H9 (cell line): ENCODE measurements at regions not wholly inside any gene's neighbourhood (a gene's known extent, or its start where the extent isn't known, plus 50 kb on each side); places are given as distances from the start of the nearest gene placed in this dataset.

Source experiments
- DNase-seq: peaks from one replicate; pipeline ENCODE4 v3.0.0-alpha.2; 2017
- H2AFZ ChIP-seq: one replicate; pipeline ENCODE4 v1.6.1; 2013; ENCODE audit warnings: mild to moderate bottlenecking, low read length, control low read depth, moderate library complexity
- H2AK5ac ChIP-seq: 2 replicates; pipeline ENCODE4 v1.6.1; 2013; ENCODE audit warnings: low read length, control low read depth, mixed read lengths; ENCODE audit not compliant: insufficient read length
- H2BK120ac ChIP-seq: one replicate; pipeline ENCODE4 v1.6.1; 2013; ENCODE audit warnings: low read depth, mild to moderate bottlenecking, low read length, control low read depth, inconsistent platforms; ENCODE audit not compliant: poor library complexity, severe bottlenecking
- H2BK12ac ChIP-seq: 2 replicates; pipeline ENCODE4 v1.6.1; 2013; ENCODE audit warnings: low read length, control low read depth, mixed read lengths, low read depth; ENCODE audit not compliant: insufficient read length
- H2BK15ac ChIP-seq: 2 replicates; pipeline ENCODE4 v1.6.1; 2013; ENCODE audit warnings: low read depth, low read length, control low read depth
- H2BK20ac ChIP-seq: one replicate; pipeline ENCODE4 v1.6.1; 2013; ENCODE audit warnings: low read depth, mild to moderate bottlenecking, low read length, control low read depth, inconsistent platforms; ENCODE audit not compliant: poor library complexity, severe bottlenecking
- H2BK5ac ChIP-seq: 2 replicates; pipeline ENCODE4 v1.6.1; 2013; ENCODE audit warnings: low read length, control low read depth, mixed read lengths; ENCODE audit not compliant: insufficient read length
- H3K14ac ChIP-seq: 2 replicates; pipeline ENCODE4 v1.6.1; 2013; ENCODE audit warnings: low read length, control low read depth; ENCODE audit not compliant: insufficient read depth
- H3K18ac ChIP-seq: 2 replicates; pipeline ENCODE4 v1.6.1; 2013; ENCODE audit warnings: low read depth, mild to moderate bottlenecking, mixed read lengths, low read length, control low read depth; ENCODE audit not compliant: insufficient read length
- H3K23ac ChIP-seq: 2 replicates; pipeline ENCODE4 v1.6.1; 2013; ENCODE audit warnings: low read length, control low read depth, mixed read lengths, low read depth; ENCODE audit not compliant: insufficient read length
- H3K23me2 ChIP-seq: 2 replicates; pipeline ENCODE4 v1.6.1; 2013; ENCODE audit warnings: low read depth, mild to moderate bottlenecking, mixed read lengths, low read length, control low read depth; ENCODE audit not compliant: insufficient read length, poor library complexity, severe bottlenecking
- H3K27ac ChIP-seq: 2 replicates; pipeline ENCODE4 v1.5.1; 2013; ENCODE audit warnings: low read length, control low read depth, mixed read lengths, low read depth; ENCODE audit not compliant: insufficient read length
- H3K27me3 ChIP-seq: 2 replicates; pipeline ENCODE4 v1.6.1; 2013; ENCODE audit warnings: low read length, control low read depth, inconsistent platforms; ENCODE audit not compliant: insufficient read depth
- H3K4ac ChIP-seq: 2 replicates; pipeline ENCODE4 v1.6.1; 2013; ENCODE audit warnings: low read depth, mild to moderate bottlenecking, control low read depth, inconsistent platforms, low read length, moderate library complexity
- H3K4me1 ChIP-seq: 2 replicates; pipeline ENCODE4 v1.6.1; 2013; ENCODE audit warnings: low read length, control low read depth, inconsistent platforms; ENCODE audit not compliant: insufficient read depth
- H3K4me2 ChIP-seq: 2 replicates; pipeline ENCODE4 v1.6.1; 2013; ENCODE audit warnings: low read length, control low read depth, mixed read lengths; ENCODE audit not compliant: insufficient read length, insufficient read depth
- H3K56ac ChIP-seq: 2 replicates; pipeline ENCODE4 v1.6.1; 2013; ENCODE audit warnings: low read depth, mild to moderate bottlenecking, mixed read lengths, low read length, control low read depth; ENCODE audit not compliant: insufficient read length
- H3K79me1 ChIP-seq: 2 replicates; pipeline ENCODE4 v1.6.1; 2013; ENCODE audit warnings: low read depth, mild to moderate bottlenecking, moderate library complexity, low read length, control low read depth, inconsistent platforms; ENCODE audit not compliant: insufficient read depth, poor library complexity, severe bottlenecking
- H3K79me2 ChIP-seq: 2 replicates; pipeline ENCODE4 v1.6.1; 2013; ENCODE audit warnings: low read length, control low read depth, inconsistent platforms; ENCODE audit not compliant: insufficient read depth
- H3K9ac ChIP-seq: 2 replicates; pipeline ENCODE4 v1.6.1; 2013; ENCODE audit warnings: low read length, control low read depth, mixed read lengths; ENCODE audit not compliant: insufficient read length; ENCODE audit errors: extremely low read depth
- H3K9me3 ChIP-seq: one replicate; pipeline ENCODE4 v1.6.1; 2013; ENCODE audit warnings: low read depth, low read length, inconsistent platforms; ENCODE audit not compliant: control insufficient read depth
- H3T11ph ChIP-seq: one replicate; pipeline ENCODE4 v1.6.1; 2013; ENCODE audit warnings: mild to moderate bottlenecking, low read length, control low read depth, inconsistent platforms
- H4K20me1 ChIP-seq: one replicate; pipeline ENCODE4 v1.6.1; 2013; ENCODE audit not compliant: control insufficient read depth, insufficient read length, insufficient read depth
- H4K5ac ChIP-seq: 2 replicates; pipeline ENCODE4 v1.6.1; 2013; ENCODE audit warnings: low read depth, mild to moderate bottlenecking, mixed read lengths, low read length, control low read depth; ENCODE audit not compliant: insufficient read length
- H4K8ac ChIP-seq: replicated peaks from 2 replicates; pipeline ENCODE4 v1.6.1; 2013; ENCODE audit warnings: low read length, control low read depth, mixed read lengths, low read depth; ENCODE audit not compliant: insufficient read length
- H4K91ac ChIP-seq: 2 replicates; pipeline ENCODE4 v1.6.1; 2013; ENCODE audit warnings: low read depth, mild to moderate bottlenecking, moderate library complexity, mixed read lengths, low read length, control low read depth; ENCODE audit not compliant: insufficient read length
- H3K27ac Mint-ChIP-seq, 3 experiments: 2 replicates in 2 of 3; 3 replicates in 1 of 3; pipeline ENCODE4 v1.8.0; 2020 to 2021; ENCODE audit warnings: mixed read lengths in 3 of 3, mild to moderate bottlenecking in 1 of 3, moderate library complexity in 1 of 3
- H3K27me3 Mint-ChIP-seq: 2 replicates; pipeline ENCODE4 v1.8.0; 2021; ENCODE audit warnings: low read depth, mild to moderate bottlenecking, moderate library complexity, mixed read lengths
- H3K36me3 Mint-ChIP-seq, 3 experiments: 2 replicates in 2 of 3; 3 replicates in 1 of 3; pipeline ENCODE4 v1.8.0; 2020 to 2021; ENCODE audit warnings: low read depth in 3 of 3, mixed read lengths in 3 of 3; ENCODE audit not compliant: insufficient read depth in 1 of 3
- H3K4me1 Mint-ChIP-seq, 2 experiments: 2 replicates each; pipeline ENCODE4 v1.8.0; 2020; ENCODE audit warnings: mixed read lengths in 2 of 2
- H3K4me3 Mint-ChIP-seq, 2 experiments: 2 replicates in 1 of 2; 3 replicates in 1 of 2; pipeline ENCODE4 v1.8.0; 2020 to 2021; ENCODE audit warnings: mild to moderate bottlenecking in 2 of 2, mixed read lengths in 2 of 2, moderate library complexity in 1 of 2
- H3K9me3 Mint-ChIP-seq, 2 experiments: 2 replicates in 1 of 2; 3 replicates in 1 of 2; pipeline ENCODE4 v1.8.0; 2020; ENCODE audit warnings: mild to moderate bottlenecking in 2 of 2, mixed read lengths in 2 of 2, moderate library complexity in 1 of 2
- WGBS: extraction: QIAGEN DNeasy Blood & Tissue Kit; methylation state at CpG from one replicate; pipeline ENCODE4 v1.1.7; 2013; ENCODE audit warnings: missing lambda C conversion rate, low lambda C conversion rate, mixed read lengths; ENCODE audit not compliant: insufficient read length; ENCODE audit errors: extremely low coverage; 5-methylcytosine and 5-hydroxymethylcytosine counted together
- TF ChIP-seq, protein P1 (sequence below): fragments of 200-600 bp; sonication (generic); conservative IDR thresholded peaks from 3 replicates; pipeline ENCODE4 v1.8.0; 2021; ENCODE audit warnings: antibody characterized with exemption, mild to moderate bottlenecking

GRCh38 chr1:112779665-112780526 lies 64.8 kb upstream of the PPM1J start:
- Histone ChIP-seq H3K79me2 (no peaks in the 10 kb centered on the region), H3K4ac (no peak overlapping the region), H3K23ac (no peak overlapping the region), H2BK5ac (no peak overlapping the region), H3K4me1 (no peaks in the 10 kb centered on the region), H3K18ac (no peak overlapping the region), H4K8ac (no peak overlapping the region), H3K9me3 (no peaks in the 10 kb centered on the region), H2AK5ac (no peak overlapping the region), H2AFZ (no peak overlapping the region), H3K9ac (no peak overlapping the region), H4K5ac (no peak overlapping the region), H2BK15ac (no peak overlapping the region), H2BK120ac (no peak overlapping the region), H4K20me1 (no peaks in the 10 kb centered on the region), H4K91ac (no peak overlapping the region), H3K14ac (no peak overlapping the region), H3K56ac (no peak overlapping the region), H2BK12ac (no peak overlapping the region), H3K27me3 (no peaks in the 10 kb centered on the region), H2BK20ac (no peak overlapping the region), H3K79me1 (no peaks in the 10 kb centered on the region), H3K27ac (no peak overlapping the region), H3K23me2 (no peaks in the 10 kb centered on the region), H3K4me2 (no peak overlapping the region), H3T11ph (no peak overlapping the region)
- H3K4me3 Mint-ChIP-seq = no peak overlapping the region
- TF ChIP-seq, protein P1, sequence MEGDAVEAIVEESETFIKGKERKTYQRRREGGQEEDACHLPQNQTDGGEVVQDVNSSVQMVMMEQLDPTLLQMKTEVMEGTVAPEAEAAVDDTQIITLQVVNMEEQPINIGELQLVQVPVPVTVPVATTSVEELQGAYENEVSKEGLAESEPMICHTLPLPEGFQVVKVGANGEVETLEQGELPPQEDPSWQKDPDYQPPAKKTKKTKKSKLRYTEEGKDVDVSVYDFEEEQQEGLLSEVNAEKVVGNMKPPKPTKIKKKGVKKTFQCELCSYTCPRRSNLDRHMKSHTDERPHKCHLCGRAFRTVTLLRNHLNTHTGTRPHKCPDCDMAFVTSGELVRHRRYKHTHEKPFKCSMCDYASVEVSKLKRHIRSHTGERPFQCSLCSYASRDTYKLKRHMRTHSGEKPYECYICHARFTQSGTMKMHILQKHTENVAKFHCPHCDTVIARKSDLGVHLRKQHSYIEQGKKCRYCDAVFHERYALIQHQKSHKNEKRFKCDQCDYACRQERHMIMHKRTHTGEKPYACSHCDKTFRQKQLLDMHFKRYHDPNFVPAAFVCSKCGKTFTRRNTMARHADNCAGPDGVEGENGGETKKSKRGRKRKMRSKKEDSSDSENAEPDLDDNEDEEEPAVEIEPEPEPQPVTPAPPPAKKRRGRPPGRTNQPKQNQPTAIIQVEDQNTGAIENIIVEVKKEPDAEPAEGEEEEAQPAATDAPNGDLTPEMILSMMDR = no peak
- H3K4me1 Mint-ChIP-seq = peaks cover 4 to 8% of the 10 kb centered on the region in 2 experiments; a peak in 3 of 4 replicates
- no CpG with 5 or more reads among the region's 12 CpGs for WGBS
- peaks cover 9 to 18% (median 9%) of the 10 kb centered on the region in 3 experiments for H3K36me3 Mint-ChIP-seq
- peaks cover 9 to 17% of the 10 kb centered on the region in 2 experiments for H3K9me3 Mint-ChIP-seq
- H3K27ac Mint-ChIP-seq = no peak overlapping the region
- peaks cover 2% of the 10 kb centered on the region; the same call in 1 of the 2 replicates for H3K27me3 Mint-ChIP-seq
- no peak for DNase-seq
